Uterus (tissue), 2 donors: ENCODE measurements at regions not wholly inside any gene's neighbourhood (a gene's known extent, or its start where the extent isn't known, plus 50 kb on each side); places are given as distances from the start of the nearest gene placed in this dataset.

Experiments
- POLR2A ChIP-seq, 2 donors: fragments of 450-650 bp; IDR thresholded peaks; one replicate each; pipeline ENCODE4 v1.6.1; 2016; ENCODE audit warnings: antibody characterized with exemption in 2 of 2, mild to moderate bottlenecking in 1 of 2, moderate library complexity in 1 of 2
- TF ChIP-seq, protein P1 (sequence below), 4 experiments: fragments of 200-600 bp in 2 of 4; fragments of 450-650 bp in 2 of 4; sonication (generic) in 2 of 4; IDR thresholded peaks; one replicate each; pipeline ENCODE4 v1.5.1; 2016 to 2019; ENCODE audit warnings: antibody characterized with exemption in 4 of 4, mild to moderate bottlenecking in 2 of 4, moderate library complexity in 1 of 4

DNA sequence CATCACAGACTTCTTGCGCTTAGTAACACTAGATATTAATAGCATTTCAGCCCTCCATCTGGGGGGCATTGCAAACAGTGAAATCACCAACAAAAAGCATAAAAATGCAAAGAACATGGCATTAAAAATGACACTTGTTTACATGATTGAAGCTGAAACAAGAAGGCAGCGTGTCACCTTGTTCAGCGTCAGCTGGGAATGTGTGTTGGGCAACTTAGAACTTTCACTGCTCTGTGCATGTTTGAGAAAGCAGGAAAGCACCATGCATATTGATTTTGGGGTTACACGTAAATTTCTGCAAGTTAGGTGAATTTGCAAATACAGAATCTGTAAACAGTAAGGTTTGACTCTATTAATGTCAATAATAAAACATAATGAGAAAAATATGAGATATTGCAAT is 162.9 kb downstream of the SOX4 start:
- no peak for TF ChIP-seq POLR2A (IDR thresholded peaks at IDR 0.05)
- TF ChIP-seq, protein P1, sequence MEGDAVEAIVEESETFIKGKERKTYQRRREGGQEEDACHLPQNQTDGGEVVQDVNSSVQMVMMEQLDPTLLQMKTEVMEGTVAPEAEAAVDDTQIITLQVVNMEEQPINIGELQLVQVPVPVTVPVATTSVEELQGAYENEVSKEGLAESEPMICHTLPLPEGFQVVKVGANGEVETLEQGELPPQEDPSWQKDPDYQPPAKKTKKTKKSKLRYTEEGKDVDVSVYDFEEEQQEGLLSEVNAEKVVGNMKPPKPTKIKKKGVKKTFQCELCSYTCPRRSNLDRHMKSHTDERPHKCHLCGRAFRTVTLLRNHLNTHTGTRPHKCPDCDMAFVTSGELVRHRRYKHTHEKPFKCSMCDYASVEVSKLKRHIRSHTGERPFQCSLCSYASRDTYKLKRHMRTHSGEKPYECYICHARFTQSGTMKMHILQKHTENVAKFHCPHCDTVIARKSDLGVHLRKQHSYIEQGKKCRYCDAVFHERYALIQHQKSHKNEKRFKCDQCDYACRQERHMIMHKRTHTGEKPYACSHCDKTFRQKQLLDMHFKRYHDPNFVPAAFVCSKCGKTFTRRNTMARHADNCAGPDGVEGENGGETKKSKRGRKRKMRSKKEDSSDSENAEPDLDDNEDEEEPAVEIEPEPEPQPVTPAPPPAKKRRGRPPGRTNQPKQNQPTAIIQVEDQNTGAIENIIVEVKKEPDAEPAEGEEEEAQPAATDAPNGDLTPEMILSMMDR (IDR thresholded peaks at IDR 0.05): no peak
